GM23338 (cell line): ENCODE measurements at regions not wholly inside any gene's neighbourhood (a gene's known extent, or its start where the extent isn't known, plus 50 kb on each side); places are given as distances from the start of the nearest gene placed in this dataset.

Experiments
- POLR2AphosphoS5 ChIP-seq: IDR thresholded peaks from 2 replicates; pipeline ENCODE4 v1.6.1; 2016; ENCODE audit warnings: antibody characterized with exemption, low read depth
- STAT1 ChIP-seq: IDR thresholded peaks from one replicate; pipeline ENCODE4 v1.6.1; 2016; ENCODE audit warnings: antibody characterized with exemption; ENCODE audit not compliant: unreplicated experiment
- TF ChIP-seq, protein P1 (sequence below), 2 experiments: fragments of 200-600 bp in 1 of 2; sonication (generic) in 1 of 2; conservative IDR thresholded peaks; 2 replicates each; pipeline versions ENCODE4 v1.5.1 to v1.6.1; 2016 to 2017; ENCODE audit warnings: antibody characterized with exemption in 2 of 2, low read depth in 2 of 2, mild to moderate bottlenecking in 2 of 2, moderate library complexity in 1 of 2

DNA sequence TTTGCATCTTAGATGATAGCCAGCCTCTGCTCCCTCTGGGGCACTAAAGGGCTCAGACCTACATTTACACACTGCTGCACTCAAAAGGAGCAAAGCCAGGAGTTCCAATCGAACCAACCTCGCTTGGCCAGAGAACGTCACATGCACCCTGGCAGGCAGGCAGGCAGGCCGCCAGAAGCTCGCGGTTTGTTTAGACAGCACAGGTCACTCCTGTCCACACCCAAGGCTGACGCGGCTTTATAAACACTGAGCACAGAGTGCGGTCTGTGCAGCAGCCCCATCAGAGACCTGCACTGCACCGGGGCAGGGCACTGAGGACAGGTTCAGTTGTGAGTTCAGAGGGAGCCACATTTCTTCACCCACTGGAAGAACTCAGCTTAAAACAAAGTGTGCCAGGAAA, 143.9 kb downstream of the BCOR start:
- TF ChIP-seq, protein P1, sequence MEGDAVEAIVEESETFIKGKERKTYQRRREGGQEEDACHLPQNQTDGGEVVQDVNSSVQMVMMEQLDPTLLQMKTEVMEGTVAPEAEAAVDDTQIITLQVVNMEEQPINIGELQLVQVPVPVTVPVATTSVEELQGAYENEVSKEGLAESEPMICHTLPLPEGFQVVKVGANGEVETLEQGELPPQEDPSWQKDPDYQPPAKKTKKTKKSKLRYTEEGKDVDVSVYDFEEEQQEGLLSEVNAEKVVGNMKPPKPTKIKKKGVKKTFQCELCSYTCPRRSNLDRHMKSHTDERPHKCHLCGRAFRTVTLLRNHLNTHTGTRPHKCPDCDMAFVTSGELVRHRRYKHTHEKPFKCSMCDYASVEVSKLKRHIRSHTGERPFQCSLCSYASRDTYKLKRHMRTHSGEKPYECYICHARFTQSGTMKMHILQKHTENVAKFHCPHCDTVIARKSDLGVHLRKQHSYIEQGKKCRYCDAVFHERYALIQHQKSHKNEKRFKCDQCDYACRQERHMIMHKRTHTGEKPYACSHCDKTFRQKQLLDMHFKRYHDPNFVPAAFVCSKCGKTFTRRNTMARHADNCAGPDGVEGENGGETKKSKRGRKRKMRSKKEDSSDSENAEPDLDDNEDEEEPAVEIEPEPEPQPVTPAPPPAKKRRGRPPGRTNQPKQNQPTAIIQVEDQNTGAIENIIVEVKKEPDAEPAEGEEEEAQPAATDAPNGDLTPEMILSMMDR (conservative IDR thresholded peaks at IDR 0.05; ENCODE audit: low read depth in 2 of 2) = no peak
- TF ChIP-seq POLR2AphosphoS5 (no peak), STAT1 (no peak)
